ENCODE measurements at regions not wholly inside any gene's neighbourhood (a gene's known extent, or its start where the extent isn't known, plus 50 kb on each side); places are given as distances from the start of the nearest gene placed in this dataset.

- H3K4me3 ChIP-seq (ENCODE audit: extremely low read depth in 1 of 4, insufficient read depth in 2 of 4, low read depth in 3 of 4, low read length in 4 of 4) = no peak overlapping the region
- H2BK20ac ChIP-seq (ENCODE audit: low read length) = no peak overlapping the region
- no peak overlapping the region for H2AK5ac ChIP-seq (ENCODE audit: low read depth, low read length)
- no peak overlapping the region for H3K23ac ChIP-seq (ENCODE audit: insufficient read length)
- no peak overlapping the region for H4K5ac ChIP-seq (ENCODE audit: insufficient read length, low read depth, low read length)
- H3K27ac ChIP-seq (ENCODE audit: low read depth, low read length) = no peak overlapping the region
- H3K4ac ChIP-seq (replicated peaks; ENCODE audit: insufficient read length, low read depth, low read length) = no peak overlapping the region
- no peaks in the 10 kb centered on the region for H3K79me1 ChIP-seq (ENCODE audit: low read depth, low read length)
- POLR2A ChIA-PET (ENCODE audit: partially characterized antibody) = interaction anchor here (1.3 kb wide), 1 partner anchor 244 kb away, joined by 3 read pairs; the partner anchor contains the start of gene TSC22D1
- H3K18ac ChIP-seq (ENCODE audit: extremely low read depth, low read length) = no peak overlapping the region
- CTCF ChIA-PET (ENCODE audit: partially characterized antibody) = interaction anchor here (1.3 to 2.0 kb wide), 6 partner anchors 48 to 346 kb away, joined by 3 to 6 read pairs (median 4); no protein-coding TSS in a partner anchor
- no peak overlapping the region for H3K9ac ChIP-seq (replicated peaks in 1 of 4; ENCODE audit: extremely low read depth in 1 of 4, low read depth in 3 of 4, low read length in 3 of 4)
- H3K9me3 ChIP-seq (ENCODE audit: insufficient read depth in 2 of 2, low read depth in 1 of 2, low read length in 1 of 2) = no peaks in the 10 kb centered on the region
- 81% methylated on average over 6 of the region's 6 CpGs; no CpG with 5 or more reads in 1 of the 2 experiments for WGBS, 2 experiments (ENCODE audit: extremely low coverage in 1 of 2, insufficient coverage in 1 of 2, insufficient read length in 1 of 2, insufficient replicate concordance in 2 of 2, low coverage in 1 of 2, low lambda C conversion rate in 2 of 2, missing lambda C conversion rate in 1 of 2)
- no peak overlapping the region for H2AFZ ChIP-seq (ENCODE audit: low read length)
- TF ChIP-seq HDAC6 (IDR thresholded peaks at IDR 0.05; ENCODE audit: low read depth, low read length) (no peak), SUZ12 (IDR thresholded peaks at IDR 0.05; ENCODE audit: low read length) (no peak), BCL11A (IDR thresholded peaks at IDR 0.05; ENCODE audit: low read depth in 2 of 2, low read length in 2 of 2) (no peak), SRF (IDR thresholded peaks at IDR 0.05; ENCODE audit: low read depth, low read length) (no peak)
- TF ChIP-seq, protein P1, sequence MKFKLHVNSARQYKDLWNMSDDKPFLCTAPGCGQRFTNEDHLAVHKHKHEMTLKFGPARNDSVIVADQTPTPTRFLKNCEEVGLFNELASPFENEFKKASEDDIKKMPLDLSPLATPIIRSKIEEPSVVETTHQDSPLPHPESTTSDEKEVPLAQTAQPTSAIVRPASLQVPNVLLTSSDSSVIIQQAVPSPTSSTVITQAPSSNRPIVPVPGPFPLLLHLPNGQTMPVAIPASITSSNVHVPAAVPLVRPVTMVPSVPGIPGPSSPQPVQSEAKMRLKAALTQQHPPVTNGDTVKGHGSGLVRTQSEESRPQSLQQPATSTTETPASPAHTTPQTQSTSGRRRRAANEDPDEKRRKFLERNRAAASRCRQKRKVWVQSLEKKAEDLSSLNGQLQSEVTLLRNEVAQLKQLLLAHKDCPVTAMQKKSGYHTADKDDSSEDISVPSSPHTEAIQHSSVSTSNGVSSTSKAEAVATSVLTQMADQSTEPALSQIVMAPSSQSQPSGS (IDR thresholded peaks at IDR 0.05; ENCODE audit: low read length) = no peak
- no peaks in the 10 kb centered on the region for H3K79me2 ChIP-seq (ENCODE audit: control insufficient read depth in 1 of 2, insufficient read depth in 2 of 2, low read length in 2 of 2)
- H3K4me1 ChIP-seq (replicated peaks in 1 of 4; ENCODE audit: control insufficient read depth in 3 of 4, insufficient read depth in 4 of 4, low read length in 3 of 4) = peaks cover 2 to 18% (median 13%) of the 10 kb centered on the region in 4 experiments
- FAIRE-seq (no peak), DNase-seq (ENCODE audit: low read depth in 1 of 2, low spot score in 2 of 2) (no peak)
- H4K91ac ChIP-seq (replicated peaks; ENCODE audit: insufficient read length, low read length) = no peak overlapping the region
- no peaks in the 10 kb centered on the region for H4K20me1 ChIP-seq (replicated peaks in 1 of 2; ENCODE audit: control insufficient read depth in 1 of 2, insufficient read depth in 2 of 2, low read length in 2 of 2)
- no peak overlapping the region for H2BK12ac ChIP-seq (ENCODE audit: low read depth, low read length)
- no peaks in the 10 kb centered on the region for H3K36me3 ChIP-seq (ENCODE audit: control insufficient read depth in 2 of 4, insufficient read depth in 4 of 4, low read length in 3 of 4)
- no peak overlapping the region for H2BK15ac ChIP-seq (ENCODE audit: low read length)
- H3K56ac ChIP-seq (replicated peaks; ENCODE audit: insufficient read length, low read depth, low read length) = no peak overlapping the region
- H3K23me2 ChIP-seq (ENCODE audit: low read depth, low read length) = no peaks in the 10 kb centered on the region
- H3K4me2 ChIP-seq (ENCODE audit: insufficient read depth in 1 of 2, low read depth in 2 of 2, low read length in 2 of 2) = no peak overlapping the region
- no peak overlapping the region for H4K8ac ChIP-seq (ENCODE audit: extremely low read depth, insufficient read depth, low read length)
- H2BK120ac ChIP-seq (replicated peaks; ENCODE audit: low read depth, low read length) = no peak overlapping the region
- H3K14ac ChIP-seq (ENCODE audit: insufficient read length) = no peak overlapping the region
- H3K27me3 ChIP-seq (replicated peaks in 1 of 4; ENCODE audit: control insufficient read depth in 3 of 4, extremely low read depth in 1 of 4, insufficient read depth in 3 of 4, low read length in 3 of 4) = no peaks in the 10 kb centered on the region
- no peak overlapping the region for H2BK5ac ChIP-seq (ENCODE audit: low read depth, low read length)
Observed at GRCh38 chr13:44819772-44820171, 169.5 kb downstream of the NUFIP1 start.
